ENCODE measurements at regions not wholly inside any gene's neighbourhood (a gene's known extent, or its start where the extent isn't known, plus 50 kb on each side); places are given as distances from the start of the nearest gene placed in this dataset.

DNA sequence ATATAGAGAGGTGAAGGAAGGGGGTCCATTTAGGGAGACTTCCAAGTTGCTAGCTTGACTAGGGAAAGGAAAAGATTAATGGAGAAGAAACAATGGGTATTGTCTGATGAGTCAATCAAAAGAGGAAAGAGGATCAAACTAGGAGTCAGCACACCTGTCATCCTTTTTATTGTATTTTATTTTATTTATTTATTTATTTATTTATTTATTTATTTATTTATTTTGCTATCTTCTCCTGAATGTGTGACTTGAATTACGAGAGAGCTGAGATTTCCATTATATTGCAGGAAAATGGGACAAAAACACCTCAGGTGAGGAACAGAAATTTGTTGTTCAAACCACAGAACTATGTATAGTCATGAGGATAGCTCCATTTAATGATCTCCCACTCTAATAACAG is 58.9 kb downstream of the NUDT11 start:
- no peak for DNase-seq

DNA sequence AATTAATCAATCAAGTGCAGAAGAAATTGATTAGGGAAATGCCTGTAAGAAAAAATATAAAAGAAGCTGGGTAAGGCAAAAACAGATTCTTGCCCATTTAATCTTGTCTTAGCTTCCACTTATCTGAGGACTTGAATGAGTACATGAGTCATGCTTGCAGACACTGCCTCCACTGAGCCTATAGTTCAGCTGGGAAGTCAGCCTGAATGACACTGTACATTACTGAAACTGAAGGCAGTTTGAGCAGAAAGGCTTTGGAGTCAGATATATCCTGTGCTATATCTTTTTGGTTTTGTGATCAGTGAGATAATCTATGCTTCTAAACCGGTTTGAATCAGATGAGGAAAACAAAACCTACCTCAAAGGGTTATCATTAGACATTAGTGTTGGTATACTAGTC is 61.3 kb downstream of the NUDT11 start:
- DNase-seq = no peak

DNA sequence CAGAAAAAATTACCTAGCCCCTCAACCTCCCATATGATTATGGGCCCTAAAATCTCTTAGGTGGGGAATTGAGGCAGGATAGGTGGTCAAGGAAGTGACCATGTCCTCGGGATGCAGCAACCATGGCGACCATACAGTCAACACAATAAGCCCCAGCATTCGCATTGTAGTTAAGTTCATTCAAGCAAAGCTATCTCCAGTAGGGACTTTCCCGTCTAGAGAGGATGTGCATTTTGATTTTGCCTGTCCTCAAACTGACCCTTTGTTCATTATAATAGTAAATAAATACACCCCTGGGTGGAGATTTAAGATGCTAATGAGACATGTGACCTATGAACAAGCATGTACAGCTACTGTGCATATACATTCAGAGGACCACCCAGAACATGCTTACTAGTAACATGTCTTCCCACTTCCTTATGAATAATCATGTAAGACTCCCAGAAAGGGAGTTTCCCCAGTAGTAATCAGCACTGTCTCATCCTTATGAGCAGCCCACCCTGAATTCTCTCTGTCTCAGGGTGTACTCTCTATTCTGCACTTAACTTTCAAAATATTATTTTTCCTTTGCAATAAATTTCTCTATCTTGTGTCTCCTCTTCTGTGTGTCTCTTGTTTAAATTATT is 74.3 kb downstream of the NUDT11 start:
- no peak for DNase-seq

DNA sequence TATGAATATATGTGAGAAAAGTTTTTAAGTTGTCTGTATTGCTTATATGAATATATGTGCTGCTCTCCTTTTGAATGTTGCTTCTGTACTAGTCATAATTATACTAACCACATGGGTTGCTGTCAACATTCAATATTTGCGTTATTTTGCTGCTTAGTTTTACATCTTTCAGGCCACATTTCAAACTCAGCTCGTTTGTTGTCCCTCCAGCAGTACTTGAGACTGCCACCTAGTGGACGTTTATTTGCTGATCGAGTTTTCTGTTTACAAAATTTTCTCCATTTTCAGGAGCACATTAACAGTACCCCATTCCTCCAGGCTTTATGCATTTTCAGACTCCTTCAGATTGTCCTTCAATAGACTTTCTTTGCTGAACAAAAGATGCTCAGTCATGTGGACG is 75.8 kb downstream of the NUDT11 start:
- peak; percentile 46 for DNase-seq

DNA sequence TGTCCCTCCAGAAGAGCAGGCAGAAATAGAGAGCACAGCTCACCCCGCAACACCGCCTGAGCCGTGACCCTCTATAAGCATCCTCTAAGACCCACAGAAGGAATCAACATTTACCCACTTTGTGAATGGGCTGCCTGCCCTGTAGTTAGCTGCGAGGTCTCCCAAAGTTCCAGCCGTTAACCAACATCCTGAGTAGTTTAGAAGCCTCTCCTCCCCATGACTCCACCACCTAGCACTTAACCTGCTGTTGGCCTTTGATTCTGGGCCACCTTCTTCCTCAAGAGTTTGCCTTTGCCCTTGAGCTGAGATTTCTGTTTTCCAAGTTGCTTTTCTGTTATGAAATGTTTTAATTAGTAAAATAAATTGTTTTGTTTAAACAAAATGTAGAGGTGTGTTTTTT is 75.8 kb downstream of the NUDT10 start:
- no peak for DNase-seq

DNA sequence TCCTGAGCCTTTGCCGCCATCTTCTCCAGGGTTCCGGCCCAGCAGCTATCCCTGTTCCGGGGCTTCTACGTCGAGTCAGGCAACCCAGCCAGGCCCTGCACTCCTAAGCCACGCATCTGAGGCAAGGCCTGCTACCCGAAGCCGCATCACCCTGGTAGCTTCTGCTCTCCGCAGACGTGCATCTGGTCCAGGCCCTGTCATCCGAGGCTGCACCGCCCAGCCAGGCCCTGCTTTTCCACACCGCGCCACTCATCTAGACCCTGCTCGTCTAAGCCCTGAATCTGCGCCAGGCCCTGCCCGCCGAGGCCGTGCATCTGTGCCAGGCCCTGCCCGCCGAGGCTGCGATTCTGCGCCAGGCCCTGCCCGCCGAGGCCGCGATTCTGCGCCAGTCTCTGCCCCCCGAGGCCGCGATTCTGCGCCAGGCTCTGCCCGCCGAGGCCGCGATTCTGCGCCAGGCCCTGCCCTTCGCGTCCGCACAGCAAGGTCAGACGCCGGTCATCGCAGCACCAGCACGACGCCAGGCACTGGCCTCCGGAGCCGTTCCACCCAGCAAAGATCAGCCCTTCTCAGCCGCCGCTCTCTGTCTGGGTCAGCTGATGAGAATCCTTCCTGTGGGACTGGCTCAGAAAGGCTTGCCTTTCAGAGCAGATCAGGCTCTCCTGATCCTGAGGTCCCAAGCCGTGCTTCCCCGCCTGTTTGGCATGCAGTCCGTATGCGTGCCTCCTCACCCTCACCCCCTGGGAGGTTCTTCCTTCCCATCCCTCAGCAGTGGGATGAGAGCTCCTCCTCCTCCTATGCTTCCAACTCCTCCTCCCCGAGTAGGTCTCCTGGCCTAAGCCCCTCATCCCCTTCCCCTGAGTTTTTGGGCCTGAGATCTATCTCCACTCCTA is 75.1 kb downstream of the NUDT10 start:
- no peak for DNase-seq

DNA sequence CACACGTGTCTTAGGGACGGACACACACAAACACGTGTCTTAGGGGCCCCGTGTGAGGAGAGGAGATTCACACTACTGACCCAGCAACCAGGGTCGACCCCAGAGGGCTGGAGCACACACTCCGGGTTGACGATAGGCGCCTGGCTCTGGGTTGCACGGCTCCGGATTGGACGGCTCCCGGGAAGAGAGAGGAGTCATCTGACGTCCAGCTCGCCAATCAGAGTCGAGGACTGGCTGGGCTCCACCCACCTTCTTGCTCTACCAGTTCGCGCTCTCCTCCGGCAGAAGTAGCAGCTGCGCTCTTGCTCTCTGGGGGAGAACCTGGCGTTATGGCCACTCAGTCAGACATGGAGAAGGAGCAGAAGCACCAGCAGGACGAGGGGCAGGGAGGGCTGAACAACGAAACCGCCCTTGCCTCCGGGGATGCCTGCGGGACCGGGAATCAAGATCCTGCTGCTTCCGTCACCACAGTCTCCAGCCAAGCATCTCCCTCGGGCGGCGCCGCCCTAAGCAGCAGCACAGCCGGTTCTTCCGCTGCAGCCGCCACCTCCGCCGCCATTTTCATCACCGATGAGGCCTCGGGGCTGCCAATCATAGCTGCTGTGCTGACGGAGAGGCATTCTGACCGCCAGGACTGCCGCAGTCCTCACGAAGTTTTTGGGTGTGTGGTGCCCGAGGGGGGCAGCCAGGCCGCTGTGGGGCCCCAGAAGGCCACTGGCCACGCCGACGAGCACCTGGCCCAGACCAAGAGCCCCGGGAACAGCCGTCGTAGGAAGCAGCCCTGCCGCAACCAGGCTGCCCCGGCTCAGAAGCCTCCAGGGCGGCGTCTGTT is 74.3 kb downstream of the NUDT10 start:
- no peak for DNase-seq

DNA sequence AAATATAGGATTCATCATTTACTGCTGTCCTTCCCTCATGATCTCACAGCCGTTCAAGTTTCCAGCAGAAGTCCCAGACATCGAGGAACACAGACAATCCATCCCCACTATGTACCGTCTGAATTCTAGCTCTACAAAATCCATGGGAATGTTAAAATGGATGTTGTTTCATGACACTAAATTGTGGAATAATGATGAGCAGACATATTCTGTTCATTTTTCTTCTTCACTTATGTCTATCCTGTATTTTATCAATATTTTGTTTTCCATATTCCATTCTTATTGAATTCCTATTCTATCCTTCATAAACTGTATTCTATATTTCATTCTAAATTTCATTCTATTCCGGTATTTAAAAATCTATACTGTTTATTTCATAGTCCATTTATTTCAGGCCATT is 71.8 kb downstream of the NUDT10 start:
- DNase-seq = no peak

DNA sequence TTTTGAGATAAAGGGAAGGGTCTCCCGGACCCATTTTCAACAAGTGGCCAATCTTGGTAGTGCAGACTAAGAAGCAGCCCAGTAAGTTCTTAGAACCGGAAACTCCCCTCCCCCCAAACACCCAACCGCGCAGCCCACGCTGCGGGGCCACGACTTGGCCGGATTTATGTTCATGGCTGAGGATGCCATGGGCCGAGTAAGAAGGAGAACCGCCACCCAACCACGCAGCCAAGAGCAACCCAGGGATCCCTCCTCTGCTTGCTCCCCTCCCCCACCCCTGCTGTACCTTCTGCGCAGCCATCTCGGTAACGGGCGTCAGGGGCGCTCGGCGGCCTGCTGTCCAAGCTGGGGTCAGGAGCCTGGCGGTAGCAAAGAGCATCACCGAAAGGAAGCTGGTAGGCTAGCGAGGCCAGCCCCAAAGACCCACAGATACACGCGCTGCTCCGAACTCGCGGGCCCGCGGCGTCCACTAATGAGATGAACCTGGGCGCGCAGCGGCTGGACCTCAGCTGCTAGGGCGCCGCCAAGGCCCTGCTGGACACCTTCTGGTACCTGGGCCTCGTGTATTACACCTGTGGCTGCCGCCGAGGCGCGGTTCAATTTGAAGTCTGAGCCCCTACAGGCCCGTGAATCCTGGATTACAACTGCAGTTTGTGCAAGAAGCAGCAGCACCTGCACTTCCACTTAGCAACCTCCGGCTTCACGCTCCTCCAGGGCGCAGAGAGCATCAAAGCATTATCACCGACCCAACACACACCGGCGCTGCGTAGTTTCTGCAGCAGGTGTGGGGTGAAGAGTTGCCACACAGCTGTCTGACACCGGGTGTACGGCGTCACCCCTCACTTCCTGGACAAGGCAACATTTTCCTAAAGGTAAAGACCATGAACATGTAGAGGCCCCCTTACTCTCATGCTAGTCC is 63.4 kb downstream of the NUDT10 start:
- DNase-seq = peak; percentile 8

DNA sequence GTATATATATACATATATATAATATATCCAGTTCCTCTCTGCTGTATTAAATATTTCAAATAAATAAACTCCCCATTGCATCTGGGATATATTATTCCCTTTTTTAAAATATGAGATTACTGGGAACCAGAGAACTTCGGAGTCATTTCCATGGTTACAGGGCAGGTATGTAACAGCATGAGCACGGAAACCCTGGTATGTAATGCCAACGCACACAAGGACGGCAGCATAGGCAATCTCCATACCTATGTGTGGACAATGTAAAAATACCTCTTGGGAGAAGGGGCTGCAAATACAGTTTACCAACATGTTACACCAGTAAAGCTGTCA is 62.8 kb downstream of the NUDT10 start:
- DNase-seq = no peak

Measured in RPMI8226 (cell line).